ENCODE measurements at regions not wholly inside any gene's neighbourhood (a gene's known extent, or its start where the extent isn't known, plus 50 kb on each side); places are given as distances from the start of the nearest gene placed in this dataset.

DNA sequence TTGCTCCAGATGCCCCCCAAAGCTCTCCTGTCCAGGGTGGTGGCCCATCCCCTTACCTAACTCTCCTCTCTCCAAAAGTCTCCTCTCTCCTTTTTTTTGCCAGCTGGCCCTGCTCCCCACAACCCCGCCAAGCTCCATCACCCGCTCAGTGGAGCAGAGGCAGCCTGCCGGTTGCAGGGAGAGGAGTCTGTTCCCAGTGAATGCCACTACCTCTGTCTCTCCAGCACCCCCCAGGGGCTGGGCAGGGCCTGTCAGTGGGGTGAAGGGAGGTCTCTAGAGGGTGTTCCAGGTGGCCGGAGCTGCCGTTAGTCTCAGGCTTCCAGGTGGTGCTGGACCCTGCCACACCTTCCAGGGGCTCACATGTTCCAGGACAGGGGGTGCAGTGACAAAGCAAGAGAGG is 387.0 kb downstream of the CTTN start:
- Histone ChIP-seq H3K4me2 (no peak overlapping the region), H4K20me1 (ENCODE audit: insufficient read depth) (no peaks in the 10 kb centered on the region; the same call in 1 of the 2 replicates), H3K79me2 (ENCODE audit: low read depth) (no peaks in the 10 kb centered on the region), H3K4me3 (no peak overlapping the region), H3K4me1 (replicated peaks; ENCODE audit: insufficient read depth) (peaks cover 18% of the 10 kb centered on the region), H3K9me3 (ENCODE audit: insufficient read depth, low read depth) (no peaks in the 10 kb centered on the region), H3K9me2 (ENCODE audit: insufficient read depth) (no peaks in the 10 kb centered on the region), H3K27me3 (ENCODE audit: insufficient read depth, low read depth) (no peaks in the 10 kb centered on the region), H3K27ac (no peak overlapping the region), H2AFZ (no peak overlapping the region), H3K36me3 (ENCODE audit: low read depth) (no peaks in the 10 kb centered on the region), H3F3A (ENCODE audit: insufficient read depth, low read depth) (peaks cover 7% of the 10 kb centered on the region; the same call in 1 of the 2 replicates)
- CTCF ChIA-PET: no interaction called here
- no TSS peak for BruUV-seq (replicated peaks)
- intact Hi-C loops (cut with micrococcal nuclease; ENCODE audit: unreplicated experiment): no loop called here
- DNase-seq: no peak
- POLR2A ChIA-PET (ENCODE audit: unreplicated experiment): no interaction called here
- TF ChIP-seq EZH2 (IDR thresholded peaks at IDR 0.05; ENCODE audit: low read depth): no peak
- TF ChIP-seq, protein P1, sequence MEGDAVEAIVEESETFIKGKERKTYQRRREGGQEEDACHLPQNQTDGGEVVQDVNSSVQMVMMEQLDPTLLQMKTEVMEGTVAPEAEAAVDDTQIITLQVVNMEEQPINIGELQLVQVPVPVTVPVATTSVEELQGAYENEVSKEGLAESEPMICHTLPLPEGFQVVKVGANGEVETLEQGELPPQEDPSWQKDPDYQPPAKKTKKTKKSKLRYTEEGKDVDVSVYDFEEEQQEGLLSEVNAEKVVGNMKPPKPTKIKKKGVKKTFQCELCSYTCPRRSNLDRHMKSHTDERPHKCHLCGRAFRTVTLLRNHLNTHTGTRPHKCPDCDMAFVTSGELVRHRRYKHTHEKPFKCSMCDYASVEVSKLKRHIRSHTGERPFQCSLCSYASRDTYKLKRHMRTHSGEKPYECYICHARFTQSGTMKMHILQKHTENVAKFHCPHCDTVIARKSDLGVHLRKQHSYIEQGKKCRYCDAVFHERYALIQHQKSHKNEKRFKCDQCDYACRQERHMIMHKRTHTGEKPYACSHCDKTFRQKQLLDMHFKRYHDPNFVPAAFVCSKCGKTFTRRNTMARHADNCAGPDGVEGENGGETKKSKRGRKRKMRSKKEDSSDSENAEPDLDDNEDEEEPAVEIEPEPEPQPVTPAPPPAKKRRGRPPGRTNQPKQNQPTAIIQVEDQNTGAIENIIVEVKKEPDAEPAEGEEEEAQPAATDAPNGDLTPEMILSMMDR (conservative IDR thresholded peaks at IDR 0.05): no peak

DNA sequence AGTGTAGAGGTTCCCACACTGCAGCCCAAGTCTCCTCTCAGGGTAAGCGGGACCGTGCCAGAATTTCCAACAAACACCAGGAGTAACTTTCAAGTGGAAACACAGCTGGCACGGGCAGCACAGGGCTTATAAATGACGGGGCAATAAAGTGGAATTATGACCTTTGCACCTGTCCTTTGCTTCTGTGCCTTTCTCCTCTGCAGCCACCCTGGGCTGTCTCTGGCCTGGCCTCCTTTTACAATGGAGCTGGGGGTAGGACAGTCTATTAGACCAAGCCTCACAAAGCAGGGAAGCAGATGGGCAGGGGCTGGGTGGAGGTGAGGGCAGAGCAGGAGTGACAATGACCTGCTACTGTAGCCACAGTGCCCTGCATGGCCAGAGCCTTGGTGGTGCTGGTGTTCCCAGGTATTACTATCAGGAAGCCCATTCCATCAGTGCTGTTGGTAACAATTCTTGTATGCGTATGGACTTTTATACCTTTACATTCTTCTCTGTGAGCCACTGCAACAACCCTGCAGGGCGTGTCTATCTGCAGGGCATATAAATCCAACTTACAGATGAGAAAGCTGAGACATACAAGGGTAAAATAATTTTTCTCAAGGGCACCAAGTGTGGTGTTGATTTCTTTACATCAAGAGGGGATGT is 387.8 kb downstream of the CTTN start:
- Histone ChIP-seq H3K4me3 (no peak overlapping the region), H3K9me3 (ENCODE audit: insufficient read depth, low read depth) (no peaks in the 10 kb centered on the region), H3F3A (ENCODE audit: insufficient read depth, low read depth) (peaks cover 7% of the 10 kb centered on the region; the same call in 1 of the 2 replicates), H3K4me1 (replicated peaks; ENCODE audit: insufficient read depth) (peaks cover 18% of the 10 kb centered on the region), H3K79me2 (ENCODE audit: low read depth) (no peaks in the 10 kb centered on the region), H3K9me2 (ENCODE audit: insufficient read depth) (no peaks in the 10 kb centered on the region), H4K20me1 (ENCODE audit: insufficient read depth) (no peaks in the 10 kb centered on the region; the same call in 1 of the 2 replicates), H3K27ac (no peak overlapping the region), H2AFZ (no peak overlapping the region), H3K36me3 (ENCODE audit: low read depth) (no peaks in the 10 kb centered on the region), H3K4me2 (no peak overlapping the region), H3K27me3 (ENCODE audit: insufficient read depth, low read depth) (no peaks in the 10 kb centered on the region)
- CTCF ChIA-PET: no interaction called here
- POLR2A ChIA-PET (ENCODE audit: unreplicated experiment): no interaction called here
- DNase-seq: no peak
- BruUV-seq (replicated peaks): no TSS peak
- no peak for TF ChIP-seq EZH2 (IDR thresholded peaks at IDR 0.05; ENCODE audit: low read depth)
- TF ChIP-seq, protein P1 (conservative IDR thresholded peaks at IDR 0.05): no peak
- intact Hi-C loops (cut with micrococcal nuclease; ENCODE audit: unreplicated experiment): no loop called here

DNA sequence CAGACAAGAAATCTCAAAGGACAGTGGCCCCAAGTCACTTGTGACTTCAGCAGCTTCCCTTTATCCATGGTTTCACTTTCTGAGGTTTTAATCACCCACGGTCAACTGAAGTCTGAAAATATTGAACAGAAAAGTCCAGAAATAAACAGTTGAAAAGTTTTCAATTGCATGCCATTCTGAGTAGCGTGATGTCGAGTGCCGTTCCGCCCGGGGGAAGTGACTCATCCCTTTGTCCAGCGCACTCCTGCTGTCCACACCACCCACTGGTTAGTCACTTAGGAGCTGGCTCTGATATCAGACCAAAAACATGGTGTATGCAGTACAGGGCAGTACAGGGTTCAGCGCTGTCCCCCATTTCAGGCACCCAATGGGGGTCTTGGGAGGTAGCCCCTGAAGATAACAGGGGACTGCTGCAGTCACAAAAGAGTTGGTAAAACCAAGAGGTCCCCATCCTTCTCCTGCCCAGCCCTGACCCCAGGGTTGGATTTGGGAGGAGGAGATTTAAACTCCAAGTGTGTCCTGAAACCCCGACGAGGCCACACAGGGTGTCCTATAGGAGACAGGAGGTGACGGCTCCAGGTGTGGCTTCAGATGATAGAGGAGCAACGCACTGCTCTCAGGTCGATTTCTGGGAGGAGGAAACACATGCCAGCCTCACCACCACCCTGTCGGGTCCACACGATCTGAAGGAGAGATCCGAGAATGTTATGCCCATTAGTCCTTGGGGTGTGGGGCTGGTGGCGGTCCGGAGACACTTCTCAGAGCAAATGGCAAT is 390.1 kb downstream of the CTTN start:
- CTCF ChIA-PET: no interaction called here
- H3K27ac ChIP-seq: peak overlapping the region; percentile 46
- H3K9me3 ChIP-seq (ENCODE audit: insufficient read depth, low read depth): 0 out of 2 replicates have a peak, but pooled peaks cover 5% of the 10 kb centered on the region
- H3K9me2 ChIP-seq (ENCODE audit: insufficient read depth): no peaks in the 10 kb centered on the region
- TSS peak; percentile 39 for BruUV-seq (replicated peaks)
- POLR2A ChIA-PET (ENCODE audit: unreplicated experiment): no interaction called here
- intact Hi-C loops (cut with micrococcal nuclease; ENCODE audit: unreplicated experiment): no loop called here
- no peak overlapping the region for H2AFZ ChIP-seq
- H3K4me2 ChIP-seq: peak overlapping the region; percentile 61
- TF ChIP-seq, protein P1 (conservative IDR thresholded peaks at IDR 0.05): no peak
- no peak for TF ChIP-seq EZH2 (IDR thresholded peaks at IDR 0.05; ENCODE audit: low read depth)
- H3K36me3 ChIP-seq (ENCODE audit: low read depth): no peaks in the 10 kb centered on the region
- H3K79me2 ChIP-seq (ENCODE audit: low read depth): no peaks in the 10 kb centered on the region
- peaks cover 7% of the 10 kb centered on the region; the same call in 1 of the 2 replicates for H3F3A ChIP-seq (ENCODE audit: insufficient read depth, low read depth)
- H3K4me1 ChIP-seq (replicated peaks; ENCODE audit: insufficient read depth): peaks cover 18% of the 10 kb centered on the region
- H3K27me3 ChIP-seq (ENCODE audit: insufficient read depth, low read depth): no peaks in the 10 kb centered on the region
- H4K20me1 ChIP-seq (ENCODE audit: insufficient read depth): no peaks in the 10 kb centered on the region
- no peak overlapping the region for H3K4me3 ChIP-seq
- DNase-seq: peak; percentile 86
